Osteoblast (primary cell): ENCODE measurements at regions not wholly inside any gene's neighbourhood (a gene's known extent, or its start where the extent isn't known, plus 50 kb on each side); places are given as distances from the start of the nearest gene placed in this dataset.

ENCODE experiments used
- DNase-seq: peaks from one replicate; pipeline ENCODE4 v3.0.0; 2011; ENCODE audit warnings: low spot score, mixed read lengths; ENCODE audit not compliant: insufficient read length; ENCODE audit errors: missing footprints
- H2AFZ ChIP-seq: 2 replicates; pipeline ENCODE4 v1.6.0; 2011; ENCODE audit warnings: mild to moderate bottlenecking, low read length
- H3K27ac ChIP-seq: 2 replicates; pipeline ENCODE4 v1.5.1; 2011; ENCODE audit warnings: mild to moderate bottlenecking, low read depth, low read length, moderate library complexity
- H3K27me3 ChIP-seq: 2 replicates; pipeline ENCODE4 v1.6.0; 2012; ENCODE audit warnings: mild to moderate bottlenecking, control low read depth, inconsistent platforms, low read length, moderate library complexity; ENCODE audit not compliant: insufficient read depth
- H3K36me3 ChIP-seq: 2 replicates; pipeline ENCODE4 v1.5.1; 2011; ENCODE audit warnings: mild to moderate bottlenecking, low read length, control low read depth, moderate library complexity; ENCODE audit not compliant: insufficient read depth
- H3K4me1 ChIP-seq: 2 replicates; pipeline ENCODE4 v1.5.1; 2011; ENCODE audit warnings: mild to moderate bottlenecking, low read length, control low read depth, moderate library complexity; ENCODE audit not compliant: insufficient read depth
- H3K4me2 ChIP-seq: 2 replicates; pipeline ENCODE4 v1.6.0; 2011; ENCODE audit warnings: mild to moderate bottlenecking, low read length; ENCODE audit not compliant: insufficient read depth
- H3K4me3 ChIP-seq: fragments of 200-600 bp; sonication (generic); 3 replicates; pipeline ENCODE4 v1.5.1; 2012; ENCODE audit warnings: mild to moderate bottlenecking, low read length, inconsistent platforms; ENCODE audit not compliant: insufficient read depth
- H3K79me2 ChIP-seq: 2 replicates; pipeline ENCODE4 v1.6.0; 2012; ENCODE audit warnings: mild to moderate bottlenecking, low read length, control low read depth, inconsistent platforms; ENCODE audit not compliant: insufficient read depth
- H3K9me3 ChIP-seq: 2 replicates; pipeline ENCODE4 v1.5.1; 2011; ENCODE audit warnings: low read depth, low read length, control low read depth
- H4K20me1 ChIP-seq: 2 replicates; pipeline ENCODE4 v1.6.0; 2012; ENCODE audit warnings: mild to moderate bottlenecking, low read length, control low read depth; ENCODE audit not compliant: insufficient read depth
- TF ChIP-seq, protein P1 (sequence below): IDR thresholded peaks from 2 replicates; pipeline ENCODE4 v1.5.1; 2011; ENCODE audit warnings: mild to moderate bottlenecking, low read depth, low read length, moderate library complexity; ENCODE audit errors: extremely low read depth

DNA sequence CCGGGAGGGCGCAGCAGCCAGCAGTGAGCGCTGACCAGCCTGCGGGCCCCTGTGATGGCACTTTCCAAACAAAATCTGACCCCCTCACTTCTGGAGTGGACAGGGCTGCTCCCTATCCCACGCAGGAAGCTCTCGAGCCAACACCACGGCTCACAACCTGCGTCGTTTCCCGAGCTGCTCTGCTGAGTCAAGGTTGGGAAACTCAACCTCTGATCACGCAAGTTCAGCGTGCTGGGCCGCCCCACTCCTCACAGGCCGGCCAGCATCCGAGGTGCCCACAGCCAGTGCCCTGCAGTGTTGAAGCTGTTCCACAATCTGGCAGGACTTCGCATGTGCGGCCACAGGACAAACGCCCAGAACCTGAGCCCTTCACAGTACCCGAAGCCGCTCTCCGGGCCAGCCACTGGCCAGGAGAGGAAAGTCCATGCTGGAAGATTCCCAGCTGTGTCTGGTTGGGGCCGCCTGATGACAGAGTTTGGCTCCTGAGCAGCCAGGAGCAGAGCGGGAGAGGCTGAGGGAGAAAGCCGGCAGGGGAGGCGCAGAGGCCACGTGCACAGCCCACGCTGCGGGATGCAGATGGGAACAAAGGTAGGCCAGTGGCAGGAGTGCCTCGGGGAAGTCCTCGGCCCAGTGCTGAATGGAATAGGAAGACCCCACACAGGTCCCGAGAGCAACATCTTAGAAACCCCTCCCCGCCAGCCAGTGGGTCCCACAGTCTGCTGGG, 263.3 kb upstream of the TCERG1L start:
- TF ChIP-seq, protein P1, sequence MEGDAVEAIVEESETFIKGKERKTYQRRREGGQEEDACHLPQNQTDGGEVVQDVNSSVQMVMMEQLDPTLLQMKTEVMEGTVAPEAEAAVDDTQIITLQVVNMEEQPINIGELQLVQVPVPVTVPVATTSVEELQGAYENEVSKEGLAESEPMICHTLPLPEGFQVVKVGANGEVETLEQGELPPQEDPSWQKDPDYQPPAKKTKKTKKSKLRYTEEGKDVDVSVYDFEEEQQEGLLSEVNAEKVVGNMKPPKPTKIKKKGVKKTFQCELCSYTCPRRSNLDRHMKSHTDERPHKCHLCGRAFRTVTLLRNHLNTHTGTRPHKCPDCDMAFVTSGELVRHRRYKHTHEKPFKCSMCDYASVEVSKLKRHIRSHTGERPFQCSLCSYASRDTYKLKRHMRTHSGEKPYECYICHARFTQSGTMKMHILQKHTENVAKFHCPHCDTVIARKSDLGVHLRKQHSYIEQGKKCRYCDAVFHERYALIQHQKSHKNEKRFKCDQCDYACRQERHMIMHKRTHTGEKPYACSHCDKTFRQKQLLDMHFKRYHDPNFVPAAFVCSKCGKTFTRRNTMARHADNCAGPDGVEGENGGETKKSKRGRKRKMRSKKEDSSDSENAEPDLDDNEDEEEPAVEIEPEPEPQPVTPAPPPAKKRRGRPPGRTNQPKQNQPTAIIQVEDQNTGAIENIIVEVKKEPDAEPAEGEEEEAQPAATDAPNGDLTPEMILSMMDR, result no peak
- DNase-seq, result no peak

DNA sequence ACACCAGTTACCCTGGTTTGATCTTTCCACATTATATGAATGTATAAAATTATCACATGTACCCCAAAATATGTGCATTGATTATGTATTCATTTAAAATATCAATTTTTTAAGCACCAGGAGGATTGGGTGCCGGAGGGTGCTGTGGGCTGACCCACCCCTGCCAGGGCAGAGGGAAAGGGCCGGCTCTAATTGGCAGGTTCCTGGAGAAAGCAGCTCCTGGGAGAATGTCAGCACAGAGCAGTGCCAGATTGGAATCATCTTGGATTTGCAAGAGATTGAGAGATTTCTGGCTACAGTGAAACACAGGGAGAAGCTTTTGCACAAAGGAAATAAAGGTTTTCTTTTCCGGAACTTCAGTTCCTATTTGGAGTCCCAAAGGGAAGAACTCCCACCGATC, 264.4 kb upstream of the TCERG1L start:
- Histone ChIP-seq H3K27ac (no peak overlapping the region), H3K4me2 (no peak overlapping the region), H2AFZ (no peak overlapping the region), H3K4me1 (no peaks in the 10 kb centered on the region), H3K36me3 (no peaks in the 10 kb centered on the region), H3K79me2 (no peaks in the 10 kb centered on the region), H3K4me3 (no peak overlapping the region), H3K9me3 (no peaks in the 10 kb centered on the region), H3K27me3 (no peaks in the 10 kb centered on the region), H4K20me1 (no peaks in the 10 kb centered on the region)
- DNase-seq, result no peak
- TF ChIP-seq, protein P1, result no peak

More for the DNA sequence above, 263.3 kb upstream of the TCERG1L start:
- Histone ChIP-seq H3K27me3 (no peaks in the 10 kb centered on the region), H3K4me3 (no peak overlapping the region), H3K27ac (no peak overlapping the region), H4K20me1 (no peaks in the 10 kb centered on the region), H3K79me2 (no peaks in the 10 kb centered on the region), H3K4me1 (no peaks in the 10 kb centered on the region), H3K36me3 (no peaks in the 10 kb centered on the region), H2AFZ (no peak overlapping the region), H3K9me3 (no peaks in the 10 kb centered on the region), H3K4me2 (no peak overlapping the region)

DNA sequence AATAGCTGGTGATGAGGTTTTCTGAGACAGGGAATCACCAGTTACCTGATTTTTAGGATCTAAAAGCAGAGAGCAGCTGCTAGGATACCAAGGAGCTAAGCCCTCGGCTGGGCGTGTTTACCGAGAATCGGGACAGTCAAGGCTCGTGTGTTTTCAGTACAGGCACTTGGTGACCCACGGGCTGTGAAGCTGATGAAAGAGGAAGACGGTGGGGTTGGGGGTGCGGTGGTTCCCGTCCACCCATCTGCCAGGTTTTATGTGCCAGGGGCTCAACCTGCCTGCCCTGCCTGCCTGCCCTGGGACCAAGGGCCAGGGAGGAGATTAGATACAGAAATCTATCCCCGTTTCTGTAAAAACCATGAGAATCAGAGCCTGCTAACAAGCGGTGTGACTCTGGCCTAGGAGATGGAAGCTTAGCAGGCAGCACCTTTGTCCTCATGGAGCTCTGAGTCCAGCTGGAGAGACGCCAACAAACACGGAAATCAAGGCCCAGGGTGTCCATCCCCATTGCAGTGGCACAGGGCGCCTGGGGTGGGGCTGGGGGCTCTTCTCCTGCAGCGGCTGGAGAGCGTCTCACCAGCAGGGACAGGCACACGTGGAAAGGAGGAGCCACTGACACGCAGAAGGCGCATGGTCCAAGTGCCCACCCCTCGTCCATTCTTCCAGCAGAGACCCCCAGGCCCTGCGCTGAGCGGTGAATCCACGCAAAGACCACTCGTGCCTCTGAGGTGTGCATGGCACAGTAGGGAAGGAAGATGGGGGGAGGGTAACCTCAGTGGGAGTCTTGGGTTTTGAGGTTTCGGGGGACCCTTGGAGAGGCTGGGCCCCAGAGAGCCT, 265.0 kb upstream of the TCERG1L start:
- no peak overlapping the region for H2AFZ ChIP-seq
- H3K4me3 ChIP-seq, result no peak overlapping the region
- no peaks in the 10 kb centered on the region for H3K79me2 ChIP-seq
- TF ChIP-seq, protein P1, result no peak
- no peak overlapping the region for H3K27ac ChIP-seq
- no peak overlapping the region for H3K4me2 ChIP-seq
- peak; percentile 42 for DNase-seq
- H4K20me1 ChIP-seq, result no peaks in the 10 kb centered on the region
- H3K9me3 ChIP-seq, result no peaks in the 10 kb centered on the region
- no peaks in the 10 kb centered on the region for H3K27me3 ChIP-seq
- no peaks in the 10 kb centered on the region for H3K36me3 ChIP-seq
- no peaks in the 10 kb centered on the region for H3K4me1 ChIP-seq

DNA sequence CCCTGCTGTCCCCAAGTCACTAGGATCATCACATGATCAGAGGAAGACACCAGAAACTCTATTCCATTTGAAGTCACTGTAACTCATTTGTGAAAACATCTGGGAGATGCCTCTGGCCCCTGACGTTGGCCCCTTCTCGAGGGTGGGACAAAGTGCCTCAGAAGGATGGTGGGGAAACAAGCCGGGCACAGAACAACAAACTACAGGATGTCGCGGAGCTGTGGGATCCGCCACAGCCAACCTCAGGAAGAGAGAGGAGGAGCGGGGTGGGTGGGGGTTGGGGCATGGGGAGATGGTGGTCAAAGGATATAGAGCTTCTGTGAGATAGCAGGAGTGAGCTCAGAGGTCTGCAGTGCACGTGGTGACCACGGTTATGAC, 265.6 kb upstream of the TCERG1L start:
- Histone ChIP-seq H3K79me2 (no peaks in the 10 kb centered on the region), H3K27me3 (no peaks in the 10 kb centered on the region), H3K4me3 (no peak overlapping the region), H3K4me1 (no peaks in the 10 kb centered on the region), H2AFZ (no peak overlapping the region), H3K36me3 (no peaks in the 10 kb centered on the region), H3K9me3 (no peaks in the 10 kb centered on the region), H3K4me2 (no peak overlapping the region), H4K20me1 (no peaks in the 10 kb centered on the region), H3K27ac (no peak overlapping the region)
- no peak for DNase-seq
- TF ChIP-seq, protein P1, result no peak
